Neural progenitor cell (in vitro differentiated cells): ENCODE measurements at regions not wholly inside any gene's neighbourhood (a gene's known extent, or its start where the extent isn't known, plus 50 kb on each side); places are given as distances from the start of the nearest gene placed in this dataset.

Experiments used
- EZH2 ChIP-seq: fragments of 200-600 bp; sonication (generic); IDR thresholded peaks from 2 replicates; pipeline ENCODE4 v1.6.1; 2017; ENCODE audit warnings: antibody characterized with exemption, mild to moderate bottlenecking, moderate library complexity
- TF ChIP-seq, protein P1 (sequence below): fragments of 200-600 bp; sonication (generic); IDR thresholded peaks from 2 replicates; pipeline ENCODE4 v1.5.1; 2017; ENCODE audit warnings: antibody characterized with exemption, mild to moderate bottlenecking

DNA sequence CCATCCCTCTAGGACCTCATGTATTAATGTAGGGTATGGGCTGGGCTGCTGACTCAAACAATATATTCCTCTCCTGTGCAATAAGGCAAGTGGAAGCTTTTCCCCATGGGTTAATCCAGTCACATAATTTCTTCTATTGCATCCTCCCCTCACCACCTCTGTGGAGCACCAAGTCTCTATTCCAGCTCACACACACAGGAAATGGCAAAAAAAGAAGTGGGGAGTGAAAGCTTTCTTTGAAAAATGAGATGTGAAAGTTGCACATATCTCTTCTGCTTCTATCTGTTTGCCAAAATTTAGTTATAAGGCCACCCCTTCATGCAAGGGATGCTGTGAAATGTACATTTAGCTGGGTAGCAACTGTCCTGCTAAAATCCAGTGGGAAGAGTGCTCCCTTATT lies 121.3 kb downstream of the CDC42EP3 start:
- TF ChIP-seq, protein P1, sequence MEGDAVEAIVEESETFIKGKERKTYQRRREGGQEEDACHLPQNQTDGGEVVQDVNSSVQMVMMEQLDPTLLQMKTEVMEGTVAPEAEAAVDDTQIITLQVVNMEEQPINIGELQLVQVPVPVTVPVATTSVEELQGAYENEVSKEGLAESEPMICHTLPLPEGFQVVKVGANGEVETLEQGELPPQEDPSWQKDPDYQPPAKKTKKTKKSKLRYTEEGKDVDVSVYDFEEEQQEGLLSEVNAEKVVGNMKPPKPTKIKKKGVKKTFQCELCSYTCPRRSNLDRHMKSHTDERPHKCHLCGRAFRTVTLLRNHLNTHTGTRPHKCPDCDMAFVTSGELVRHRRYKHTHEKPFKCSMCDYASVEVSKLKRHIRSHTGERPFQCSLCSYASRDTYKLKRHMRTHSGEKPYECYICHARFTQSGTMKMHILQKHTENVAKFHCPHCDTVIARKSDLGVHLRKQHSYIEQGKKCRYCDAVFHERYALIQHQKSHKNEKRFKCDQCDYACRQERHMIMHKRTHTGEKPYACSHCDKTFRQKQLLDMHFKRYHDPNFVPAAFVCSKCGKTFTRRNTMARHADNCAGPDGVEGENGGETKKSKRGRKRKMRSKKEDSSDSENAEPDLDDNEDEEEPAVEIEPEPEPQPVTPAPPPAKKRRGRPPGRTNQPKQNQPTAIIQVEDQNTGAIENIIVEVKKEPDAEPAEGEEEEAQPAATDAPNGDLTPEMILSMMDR: no peak
- TF ChIP-seq EZH2: no peak
